Heart left ventricle (tissue), 13 donors: ENCODE measurements at regions not wholly inside any gene's neighbourhood (a gene's known extent, or its start where the extent isn't known, plus 50 kb on each side); places are given as distances from the start of the nearest gene placed in this dataset.

Experiments used
- POLR2A ChIP-seq, 2 donors: fragments of 450-650 bp; IDR thresholded peaks; one replicate each; pipeline ENCODE4 v1.6.1; 2017; ENCODE audit warnings: antibody characterized with exemption in 2 of 2, mild to moderate bottlenecking in 2 of 2, moderate library complexity in 2 of 2
- TF ChIP-seq, protein P1 (sequence below), 12 donors: fragments of 200-600 bp; sonication (generic) in 4 of 12; IDR thresholded peaks; one replicate each; pipeline versions ENCODE4 v1.5.0 to v1.8.0; 2018 to 2022; ENCODE audit warnings: antibody characterized with exemption in 12 of 12, mild to moderate bottlenecking in 5 of 12
- donor health status: ischemic (EF 13 %, LVEDD 7.1; RV severe dilation, severe dysfunction).
- donor health status: DM: no; HTN: yes; CAD: no.
- donor health status: DM: no; HTN: no; CAD: no.
- donor health status: ischemic (EF 25% LVEDD 6.9; RV normal size, moderate dysfunction).
- donor health status: ischemic (EF 25% LVEDD 5.7; RV mildly dilated, moderate dysfunction).
- donor health status: ischemic (EF 35%, LVEDD 5.7; RV mildly dilated, moderate dysfunction).
- donor health status: nonischemic (EF 11% LVEDD 7.7; RV severe dilation, severe dysfunction).
- donor health status: DM: yes; HTN: yes; CAD: no.
- donor health status: PGD.
- donor health status: ischemic (EF 29% LVEDD 5.4; RV normal size, mild dysfunction).
- donor health status: nonischemic (EF 23%, LVEDD 6.1; RV moderate dilation, normal function).

DNA sequence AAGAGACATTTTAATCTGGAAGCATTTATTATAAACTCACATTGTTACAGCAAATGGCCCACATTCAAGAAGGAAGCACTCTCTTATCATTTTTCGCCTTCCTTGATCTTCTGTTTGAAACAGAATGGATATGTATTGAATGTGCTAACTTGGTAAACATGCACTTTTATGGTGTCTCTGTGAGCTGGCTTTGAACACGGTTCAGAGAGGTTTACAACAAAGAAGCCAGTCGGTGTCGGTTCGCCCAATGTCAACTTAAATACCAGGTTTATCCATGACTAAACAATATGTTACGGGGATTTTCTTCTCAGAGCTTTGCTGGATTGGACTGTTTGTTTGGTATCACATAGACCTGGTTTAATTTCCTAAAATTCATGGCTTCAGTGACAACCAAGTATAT lies 226.4 kb downstream of the TGFB2 start:
- TF ChIP-seq, protein P1, sequence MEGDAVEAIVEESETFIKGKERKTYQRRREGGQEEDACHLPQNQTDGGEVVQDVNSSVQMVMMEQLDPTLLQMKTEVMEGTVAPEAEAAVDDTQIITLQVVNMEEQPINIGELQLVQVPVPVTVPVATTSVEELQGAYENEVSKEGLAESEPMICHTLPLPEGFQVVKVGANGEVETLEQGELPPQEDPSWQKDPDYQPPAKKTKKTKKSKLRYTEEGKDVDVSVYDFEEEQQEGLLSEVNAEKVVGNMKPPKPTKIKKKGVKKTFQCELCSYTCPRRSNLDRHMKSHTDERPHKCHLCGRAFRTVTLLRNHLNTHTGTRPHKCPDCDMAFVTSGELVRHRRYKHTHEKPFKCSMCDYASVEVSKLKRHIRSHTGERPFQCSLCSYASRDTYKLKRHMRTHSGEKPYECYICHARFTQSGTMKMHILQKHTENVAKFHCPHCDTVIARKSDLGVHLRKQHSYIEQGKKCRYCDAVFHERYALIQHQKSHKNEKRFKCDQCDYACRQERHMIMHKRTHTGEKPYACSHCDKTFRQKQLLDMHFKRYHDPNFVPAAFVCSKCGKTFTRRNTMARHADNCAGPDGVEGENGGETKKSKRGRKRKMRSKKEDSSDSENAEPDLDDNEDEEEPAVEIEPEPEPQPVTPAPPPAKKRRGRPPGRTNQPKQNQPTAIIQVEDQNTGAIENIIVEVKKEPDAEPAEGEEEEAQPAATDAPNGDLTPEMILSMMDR (IDR thresholded peaks at IDR 0.05), result no peak
- TF ChIP-seq POLR2A (IDR thresholded peaks at IDR 0.05), result no peak
